AG10803 (cell line): ENCODE measurements at regions not wholly inside any gene's neighbourhood (a gene's known extent, or its start where the extent isn't known, plus 50 kb on each side); places are given as distances from the start of the nearest gene placed in this dataset.

Experiments used
- DNase-seq: peaks from one replicate; pipeline ENCODE4 v3.0.0; 2010; ENCODE audit warnings: low read depth
- H3K4me3 ChIP-seq: 2 replicates; pipeline ENCODE4 v1.5.1; 2011; ENCODE audit warnings: mild to moderate bottlenecking, low read length, control low read depth
- CTCF ChIP-seq: conservative IDR thresholded peaks from 2 replicates; pipeline ENCODE4 v1.5.1; 2011; ENCODE audit warnings: mild to moderate bottlenecking, low read length, control low read depth, inconsistent platforms

GRCh38 chr15:81485806-81486205 lies 111.8 kb upstream of the TMC3 start:
- H3K4me3 ChIP-seq, result no peak overlapping the region
- no peak for TF ChIP-seq CTCF
- DNase-seq, result no peak

- no peak for TF ChIP-seq CTCF
- no peak overlapping the region for H3K4me3 ChIP-seq
- no peak for DNase-seq
These were observed 110.3 kb upstream of the TMC3 start for GRCh38 chr15:81484086-81484955.

DNA sequence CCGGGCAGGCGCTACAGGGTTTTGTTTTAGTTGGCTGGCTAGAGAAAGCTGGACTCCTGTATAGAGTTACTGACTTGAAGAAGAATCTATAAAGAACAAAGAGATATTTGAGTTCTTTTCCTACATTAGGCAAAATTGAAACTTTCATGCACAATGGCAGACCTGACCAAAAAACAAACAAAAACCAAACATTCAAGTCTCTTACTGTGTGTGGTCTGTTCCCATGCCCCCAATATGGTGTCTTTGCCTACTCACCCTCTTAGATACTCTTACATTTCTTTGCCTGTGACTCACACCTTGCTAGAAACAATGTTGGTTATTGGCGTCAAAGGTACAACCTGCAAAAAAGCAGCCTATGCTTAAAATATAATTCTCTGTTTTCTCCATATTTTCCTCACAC lies 109.5 kb upstream of the TMC3 start:
- H3K4me3 ChIP-seq, result no peak overlapping the region
- no peak for DNase-seq
- TF ChIP-seq CTCF, result no peak

DNA sequence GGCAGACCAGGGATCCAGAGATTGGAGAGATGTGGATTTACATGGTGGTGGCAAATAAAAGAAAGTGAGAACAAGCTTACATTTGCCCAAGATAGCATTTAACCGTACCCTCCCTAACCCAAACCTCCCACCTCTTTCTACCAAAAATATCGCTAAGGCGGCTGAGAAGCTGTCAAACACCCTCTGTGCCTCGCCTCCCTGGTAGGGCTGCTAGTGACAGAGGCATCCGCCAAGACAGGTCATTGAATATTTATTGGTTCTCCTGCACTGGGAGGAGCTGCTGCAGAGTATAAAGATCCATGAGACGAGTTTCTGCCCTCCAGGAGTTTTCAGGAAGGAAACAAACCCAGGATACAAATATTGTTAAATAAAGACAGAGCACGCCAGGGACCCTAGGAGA lies 107.3 kb upstream of the TMC3 start:
- TF ChIP-seq CTCF, result no peak
- no peak for DNase-seq
- no peak overlapping the region for H3K4me3 ChIP-seq

DNA sequence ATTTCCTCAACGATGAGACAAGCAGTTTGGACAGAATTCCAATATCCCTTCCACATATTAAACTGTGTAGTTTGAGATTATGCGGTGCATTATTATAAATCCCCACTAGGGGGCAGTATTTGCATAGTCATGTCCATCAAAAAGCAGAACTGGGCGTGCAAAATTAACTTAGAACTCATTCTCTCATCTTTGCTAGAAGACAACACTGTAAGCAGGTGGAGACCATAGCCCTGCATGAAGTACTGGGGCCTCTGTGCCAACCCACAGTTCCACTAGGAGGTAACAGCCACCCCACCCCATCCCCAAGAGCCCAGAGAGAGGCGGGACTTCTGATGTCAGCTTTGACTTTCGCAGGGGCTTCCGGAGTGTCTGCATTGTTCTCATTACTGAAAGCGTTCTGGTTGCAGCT lies 106.6 kb upstream of the TMC3 start:
- peak; percentile 58 for DNase-seq

GRCh38 chr15:81478354-81478753 lies 104.3 kb upstream of the TMC3 start:
- no peak for DNase-seq
- TF ChIP-seq CTCF, result no peak
- H3K4me3 ChIP-seq, result no peak overlapping the region

More for the DNA sequence above, 106.6 kb upstream of the TMC3 start:
- no peak overlapping the region for H3K4me3 ChIP-seq
- TF ChIP-seq CTCF, result peak; percentile 80

- TF ChIP-seq CTCF, result no peak
- DNase-seq, result no peak
- no peak overlapping the region for H3K4me3 ChIP-seq
These were observed 101.9 kb upstream of the TMC3 start for GRCh38 chr15:81475926-81476325.
